Karpas-422 (cell line): ENCODE measurements at regions not wholly inside any gene's neighbourhood (a gene's known extent, or its start where the extent isn't known, plus 50 kb on each side); places are given as distances from the start of the nearest gene placed in this dataset.
A peak's percentile ranks its signal among the peaks of the same experiment; 100 is the strongest.
"Not testable (repeated sequence)": the region's sequence is repeated elsewhere in the genome, so short reads cannot be mapped to it uniquely, and the experiment has no call there.

Experiments
- DNase-seq: peaks from one replicate; pipeline ENCODE4 v3.0.0-alpha.2; 2015
- H2AFZ ChIP-seq: fragments of 200-600 bp; sonication (generic); 2 replicates; pipeline ENCODE4 v1.6.1; 2014; ENCODE audit warnings: antibody characterized with exemption, low read length, mixed read lengths
- H3K27ac ChIP-seq: fragments of 200-600 bp; sonication (generic); 2 replicates; pipeline ENCODE4 v1.5.1; 2014; ENCODE audit warnings: mild to moderate bottlenecking, low read length, moderate library complexity
- H3K27me3 ChIP-seq: fragments of 200-600 bp; sonication (generic); 2 replicates; pipeline ENCODE4 v1.6.1; 2014; ENCODE audit warnings: low read length, mixed read lengths
- H3K36me3 ChIP-seq: fragments of 200-600 bp; sonication (generic); 2 replicates; pipeline ENCODE4 v1.6.1; 2014; ENCODE audit warnings: low read length, mixed read lengths; ENCODE audit not compliant: insufficient read depth
- H3K4me1 ChIP-seq: fragments of 200-600 bp; sonication (generic); 2 replicates; pipeline ENCODE4 v1.6.1; 2014; ENCODE audit warnings: mild to moderate bottlenecking, low read length, mixed read lengths
- H3K4me2 ChIP-seq: fragments of 200-600 bp; sonication (generic); 2 replicates; pipeline ENCODE4 v1.6.1; 2014; ENCODE audit warnings: low read length, low read depth, mild to moderate bottlenecking; ENCODE audit not compliant: poor library complexity, severe bottlenecking
- H3K4me3 ChIP-seq: fragments of 200-600 bp; sonication (generic); 2 replicates; pipeline ENCODE4 v1.5.1; 2014; ENCODE audit warnings: mild to moderate bottlenecking, antibody characterized with exemption, low read length, mixed read lengths
- H3K79me2 ChIP-seq: fragments of 200-600 bp; sonication (generic); 2 replicates; pipeline ENCODE4 v1.6.1; 2014; ENCODE audit warnings: mild to moderate bottlenecking, low read length, mixed read lengths
- H3K9ac ChIP-seq: fragments of 200-600 bp; sonication (generic); 2 replicates; pipeline ENCODE4 v1.6.0; 2014; ENCODE audit warnings: low read length
- H3K9me2 ChIP-seq: fragments of 200-600 bp; sonication (generic), shearing (Covaris generic); replicated peaks from 2 replicates; pipeline ENCODE4 v1.6.0; 2014; ENCODE audit warnings: mild to moderate bottlenecking, low read length, moderate library complexity; ENCODE audit not compliant: insufficient read depth
- H3K9me3 ChIP-seq: fragments of 300-700, 200-600 bp; sonication (generic); 2 replicates; pipeline ENCODE4 v1.6.1; 2014; ENCODE audit warnings: low read length, mixed read lengths
- H4K20me1 ChIP-seq: fragments of 200-600 bp; sonication (generic); 2 replicates; pipeline ENCODE4 v1.6.1; 2014; ENCODE audit warnings: mild to moderate bottlenecking, antibody characterized with exemption, low read length, low read depth; ENCODE audit not compliant: insufficient read depth

GRCh38 chr17:20898726-20899125 lies 144.1 kb downstream of the USP22 start:
- DNase-seq, H3K4me2 ChIP-seq, H3K9me2 ChIP-seq, H3K4me1 ChIP-seq, H3K9ac ChIP-seq, H3K4me3 ChIP-seq, H3K27ac ChIP-seq, H4K20me1 ChIP-seq, H3K79me2 ChIP-seq, H3K36me3 ChIP-seq, H3K27me3 ChIP-seq, H3K9me3 ChIP-seq, H2AFZ ChIP-seq: not testable (repeated sequence)

DNA sequence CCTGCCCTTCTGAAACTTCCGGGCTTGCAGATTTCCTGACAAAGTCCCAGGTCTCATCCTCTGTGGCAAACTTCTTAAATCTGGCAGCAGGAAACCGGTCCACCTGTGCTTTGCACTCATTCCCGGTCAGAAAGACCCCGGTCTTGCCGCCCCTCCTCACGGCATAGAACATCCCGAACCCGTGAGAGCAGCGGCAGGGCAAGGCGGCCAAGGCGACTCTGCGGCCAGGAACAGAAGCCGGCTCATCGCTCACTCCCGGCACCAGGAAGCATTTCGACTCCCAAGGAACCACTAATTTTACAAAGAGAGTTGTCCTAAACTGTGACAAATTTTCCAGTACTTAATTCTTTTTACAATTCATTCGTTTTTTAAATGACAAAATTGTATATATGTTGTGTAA lies 140.3 kb downstream of the USP22 start:
- not testable (repeated sequence) for H3K27ac ChIP-seq, H3K4me2 ChIP-seq, H3K36me3 ChIP-seq, H2AFZ ChIP-seq, H3K9me3 ChIP-seq, H3K79me2 ChIP-seq, H4K20me1 ChIP-seq, H3K9me2 ChIP-seq, H3K9ac ChIP-seq, DNase-seq, H3K4me1 ChIP-seq, H3K27me3 ChIP-seq, H3K4me3 ChIP-seq

DNA sequence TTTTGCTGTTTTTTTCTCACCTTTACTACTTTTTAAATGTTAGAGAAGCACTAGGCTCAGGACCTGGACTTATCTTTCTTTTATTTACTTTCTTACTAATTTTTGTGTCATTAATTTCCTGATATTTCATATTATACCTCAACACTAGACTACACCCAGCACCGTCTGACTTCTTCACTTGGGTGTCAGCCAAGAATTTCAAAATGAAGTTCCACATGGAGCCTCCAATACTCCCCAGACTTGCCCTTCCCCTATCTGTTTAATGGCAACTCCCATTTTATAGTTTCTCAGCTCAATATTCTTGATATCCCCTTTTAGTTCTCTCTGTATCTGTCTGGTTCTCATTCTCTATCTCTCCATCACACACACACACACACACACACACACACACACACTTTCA lies 139.3 kb downstream of the USP22 start:
- H4K20me1 ChIP-seq, H3K4me2 ChIP-seq, H3K27me3 ChIP-seq, DNase-seq, H2AFZ ChIP-seq, H3K9me2 ChIP-seq, H3K9me3 ChIP-seq, H3K4me3 ChIP-seq, H3K79me2 ChIP-seq, H3K27ac ChIP-seq, H3K9ac ChIP-seq, H3K36me3 ChIP-seq, H3K4me1 ChIP-seq: not testable (repeated sequence)

GRCh38 chr17:20908313-20909267 lies 134.2 kb downstream of the USP22 start:
- H3K9ac ChIP-seq = no peak overlapping the region
- H3K4me1 ChIP-seq = no peaks in the 10 kb centered on the region
- no peaks in the 10 kb centered on the region for H4K20me1 ChIP-seq
- no peak overlapping the region for H3K4me3 ChIP-seq
- no peak overlapping the region for H3K27ac ChIP-seq
- H3K27me3 ChIP-seq = no peaks in the 10 kb centered on the region
- H3K4me2 ChIP-seq = no peak overlapping the region
- no peaks in the 10 kb centered on the region for H3K9me3 ChIP-seq
- no peaks in the 10 kb centered on the region for H3K9me2 ChIP-seq
- H2AFZ ChIP-seq = no peak overlapping the region
- no peaks in the 10 kb centered on the region for H3K36me3 ChIP-seq
- no peaks in the 10 kb centered on the region for H3K79me2 ChIP-seq
- DNase-seq = no peak

- H3K27ac ChIP-seq = no peak overlapping the region
- no peak overlapping the region for H3K4me3 ChIP-seq
- no peaks in the 10 kb centered on the region for H3K9me3 ChIP-seq
- H4K20me1 ChIP-seq = no peaks in the 10 kb centered on the region
- H3K9ac ChIP-seq = no peak overlapping the region
- H3K27me3 ChIP-seq = no peaks in the 10 kb centered on the region
- DNase-seq = no peak
- no peaks in the 10 kb centered on the region for H3K9me2 ChIP-seq
- peaks cover 6% of the 10 kb centered on the region for H3K4me1 ChIP-seq
- H3K4me2 ChIP-seq = no peak overlapping the region
- H3K79me2 ChIP-seq = no peaks in the 10 kb centered on the region
- no peak overlapping the region for H2AFZ ChIP-seq
- H3K36me3 ChIP-seq = no peaks in the 10 kb centered on the region
Measured at GRCh38 chr17:20914658-20915057, 128.2 kb downstream of the USP22 start.

- no peak overlapping the region for H3K27ac ChIP-seq
- no peaks in the 10 kb centered on the region for H3K27me3 ChIP-seq
- H3K79me2 ChIP-seq = no peaks in the 10 kb centered on the region
- H4K20me1 ChIP-seq = no peaks in the 10 kb centered on the region
- DNase-seq = no peak
- H3K4me1 ChIP-seq = peaks cover 11% of the 10 kb centered on the region
- no peak overlapping the region for H3K9ac ChIP-seq
- no peaks in the 10 kb centered on the region for H3K36me3 ChIP-seq
- H2AFZ ChIP-seq = no peak overlapping the region
- H3K9me2 ChIP-seq = no peaks in the 10 kb centered on the region
- H3K4me3 ChIP-seq = no peak overlapping the region
- H3K9me3 ChIP-seq = no peaks in the 10 kb centered on the region
- peak overlapping the region; percentile 25 for H3K4me2 ChIP-seq
Measured at GRCh38 chr17:20916383-20916782, 126.4 kb downstream of the USP22 start.

DNA sequence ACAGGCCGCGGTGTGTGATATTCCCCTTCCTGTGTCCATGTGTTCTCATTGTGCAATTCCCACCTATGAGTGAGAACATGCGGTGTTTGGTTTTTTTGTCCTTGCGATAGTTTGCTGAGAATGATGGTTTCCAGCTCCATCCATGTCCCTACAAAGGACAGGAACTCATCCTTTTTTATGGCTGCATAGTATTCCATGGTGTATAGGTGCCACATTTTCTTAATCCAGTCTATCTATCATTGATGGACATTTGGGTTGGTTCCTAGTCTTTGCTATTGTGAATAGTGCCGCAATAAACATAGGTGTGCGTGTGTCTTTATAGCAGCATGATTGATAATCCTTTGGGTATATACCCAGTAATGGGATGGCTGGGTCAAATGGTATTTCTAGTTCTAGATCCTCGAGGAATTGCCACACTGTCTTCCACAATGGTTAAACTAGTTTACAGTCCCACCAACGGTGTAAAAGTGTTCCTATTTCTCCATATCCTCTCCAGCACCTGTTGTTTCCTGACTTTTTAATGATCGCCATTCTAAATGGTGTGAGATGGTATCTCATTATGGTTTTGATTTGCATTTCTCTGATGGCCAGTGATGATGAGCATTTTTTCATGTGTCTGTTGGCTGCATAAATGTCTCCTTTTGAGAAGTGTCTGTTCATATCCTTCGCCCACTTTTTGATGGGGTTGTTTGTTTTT lies 125.1 kb downstream of the USP22 start:
- not testable (repeated sequence) for H3K27me3 ChIP-seq, H3K27ac ChIP-seq, H3K4me2 ChIP-seq, H4K20me1 ChIP-seq, DNase-seq, H3K9me3 ChIP-seq, H3K4me3 ChIP-seq, H3K79me2 ChIP-seq, H3K9me2 ChIP-seq, H3K9ac ChIP-seq, H2AFZ ChIP-seq, H3K36me3 ChIP-seq
- peaks cover 15% of the 10 kb centered on the region for H3K4me1 ChIP-seq

- no peak overlapping the region for H3K9ac ChIP-seq
- no peaks in the 10 kb centered on the region for H3K9me3 ChIP-seq
Measured at GRCh38 chr17:20920095-20920814, 122.6 kb downstream of the USP22 start.

More at GRCh38 chr17:20920095-20920814, 122.6 kb downstream of the USP22 start:
- no peak for DNase-seq
- no peaks in the 10 kb centered on the region for H3K79me2 ChIP-seq
- no peaks in the 10 kb centered on the region for H3K36me3 ChIP-seq
- no peak overlapping the region for H3K27ac ChIP-seq
- no peaks in the 10 kb centered on the region for H3K27me3 ChIP-seq
- H4K20me1 ChIP-seq = no peaks in the 10 kb centered on the region
- H2AFZ ChIP-seq = no peak overlapping the region
- no peak overlapping the region for H3K4me3 ChIP-seq
- no peaks in the 10 kb centered on the region for H3K9me2 ChIP-seq
- no peak overlapping the region for H3K4me2 ChIP-seq
- H3K4me1 ChIP-seq = peaks cover 9% of the 10 kb centered on the region
